K562 (cell line): ENCODE measurements at regions not wholly inside any gene's neighbourhood (a gene's known extent, or its start where the extent isn't known, plus 50 kb on each side); places are given as distances from the start of the nearest gene placed in this dataset.

ENCODE experiments used
- ATAC-seq: fragments of 200-7000 bp; cut with Tn5 transposase; 3 replicates; pipeline ENCODE4 v1.9.1; 2020; ENCODE audit warnings: moderate library complexity
- BruUV-seq: library from RNA; stranded (reverse); fragments of 400-500 nt; replicated peaks from 2 replicates; lab custom pipeline; 2021; lab: Mats Ljungman, UMichigan
- CTCF ChIA-PET: fragments of 300-600 bp; formaldehyde crosslinking; extraction: SDS; loops from one replicate; lab custom pipeline; 2021; ENCODE audit warnings: low intra/inter-chr PET ratio; lab: Yijun Ruan, JAX
- POLR2A ChIA-PET: fragments of 300-600, 350-650 bp; sonication (Branson Sonifier 250); formaldehyde crosslinking; extraction: SDS; loops from one replicate; lab custom pipeline; 2021; ENCODE audit warnings: antibody characterized with exemption, inconsistent platforms; lab: Yijun Ruan, JAX
- DNase-seq, 4 experiments: peaks; one replicate each; pipeline versions ENCODE4 v3.0.0 to v3.0.0-alpha.2; 2011 to 2018; ENCODE audit warnings: low spot score in 3 of 4, mixed read lengths in 3 of 4; ENCODE audit errors: extremely low read depth in 1 of 4
- FAIRE-seq: peaks from 2 replicates; lab custom pipeline; 2011; peaks lifted over from hg19 to GRCh38; lab: Jason Lieb, UNC
- H2AFZ ChIP-seq: 2 replicates; pipeline ENCODE4 v1.6.0; 2011; ENCODE audit warnings: low read depth, low read length, control low read depth, inconsistent platforms
- H3K27ac ChIP-seq: fragments of 200-600 bp; 3 replicates; pipeline ENCODE4 v1.8.0; 2011; ENCODE audit warnings: low read depth, mild to moderate bottlenecking, control low read depth, inconsistent platforms, low read length, moderate library complexity, mixed read lengths; ENCODE audit errors: extremely low read depth
- H3K27me3 ChIP-seq, 2 experiments: fragments of 300-600 bp in 1 of 2; 2 replicates in 1 of 2; 3 replicates in 1 of 2; pipeline versions ENCODE4 v1.6.0 to v1.8.0; 2011; ENCODE audit warnings: inconsistent platforms in 2 of 2, low read length in 2 of 2, mild to moderate bottlenecking in 1 of 2, mixed read lengths in 1 of 2, moderate library complexity in 1 of 2; ENCODE audit not compliant: control insufficient read depth in 2 of 2, insufficient read depth in 2 of 2
- H3K36me3 ChIP-seq: fragments of 300-600 bp; 3 replicates; pipeline ENCODE4 v1.8.0; 2011; ENCODE audit warnings: mild to moderate bottlenecking, low read length, inconsistent platforms; ENCODE audit not compliant: control insufficient read depth, insufficient read depth
- H3K4me1 ChIP-seq, 2 experiments: fragments of 200-600 bp in 1 of 2; replicated peaks in 1 of 2; 2 replicates in 1 of 2; 3 replicates in 1 of 2; pipeline versions ENCODE4 v1.5.1 to v1.8.0; 2011; ENCODE audit warnings: inconsistent platforms in 2 of 2, low read length in 2 of 2, mild to moderate bottlenecking in 1 of 2, mixed read lengths in 1 of 2, moderate library complexity in 1 of 2; ENCODE audit not compliant: control insufficient read depth in 2 of 2, insufficient read depth in 2 of 2
- H3K4me2 ChIP-seq: 2 replicates; pipeline ENCODE4 v1.6.1; 2011; ENCODE audit warnings: low read length, control low read depth, inconsistent platforms, mixed read lengths; ENCODE audit not compliant: insufficient read depth
- H3K4me3 ChIP-seq: fragments of 200-600 bp; sonication (generic), shearing (Covaris generic); 2 replicates; pipeline ENCODE4 v1.5.1; 2016; ENCODE audit warnings: control low read depth, inconsistent platforms
- H3K79me2 ChIP-seq: fragments of 200-600 bp; 3 replicates; pipeline ENCODE4 v1.8.0; 2011; ENCODE audit warnings: low read length, inconsistent platforms; ENCODE audit not compliant: control insufficient read depth, insufficient read depth
- H3K9ac ChIP-seq, 2 experiments: 2 replicates each; pipeline versions ENCODE4 v1.6.0 to v1.6.1; 2011; ENCODE audit warnings: low read depth in 2 of 2, low read length in 2 of 2, control low read depth in 1 of 2, inconsistent platforms in 1 of 2, mild to moderate bottlenecking in 1 of 2, mixed read lengths in 1 of 2; ENCODE audit not compliant: insufficient read depth in 1 of 2
- H3K9me1 ChIP-seq: one replicate; pipeline ENCODE4 v1.6.0; 2011; ENCODE audit warnings: inconsistent platforms, mild to moderate bottlenecking, low read length, moderate library complexity; ENCODE audit not compliant: control insufficient read depth, insufficient read depth
- H3K9me3 ChIP-seq: replicated peaks from 2 replicates; pipeline ENCODE4 v1.5.1; 2011; ENCODE audit warnings: low read depth, low read length, inconsistent platforms; ENCODE audit not compliant: control insufficient read depth, insufficient read depth
- H4K20me1 ChIP-seq: replicated peaks from 2 replicates; pipeline ENCODE4 v1.6.1; 2011; ENCODE audit warnings: low read length, inconsistent platforms, mixed read lengths; ENCODE audit not compliant: control insufficient read depth, insufficient read depth
- ATF7 ChIP-seq: fragments of 450-650 bp; IDR thresholded peaks from 2 replicates; pipeline ENCODE4 v1.7.1; 2014; ENCODE audit warnings: mild to moderate bottlenecking, moderate library complexity
- BRD4 ChIP-seq: fragments of 200-600 bp; sonication (generic); IDR thresholded peaks from 2 replicates; pipeline ENCODE4 v1.6.1; 2017; ENCODE audit warnings: inconsistent platforms
- GATAD2A ChIP-seq: fragments of 450-650 bp; IDR thresholded peaks from 2 replicates; pipeline ENCODE4 v1.6.1; 2017
- IFI16 ChIP-seq: fragments of 250-450 bp; sonication (Bioruptor Pico); IDR thresholded peaks from 2 replicates; pipeline ENCODE4 v2.1.2; 2022; ENCODE audit warnings: mild to moderate bottlenecking, inconsistent platforms
- KLF6 ChIP-seq: fragments of 250-450 bp; sonication (Bioruptor Pico); IDR thresholded peaks from 2 replicates; pipeline ENCODE4 v1.4.0; 2020; ENCODE audit warnings: mild to moderate bottlenecking, moderate library complexity, borderline replicate concordance
- PRMT5 ChIP-seq: sonication (generic); formaldehyde crosslinking; IDR thresholded peaks from 2 replicates; pipeline ENCODE4 v1.5.0; 2020; ENCODE audit warnings: missing genetic modification reagents
- RUNX1 ChIP-seq: sonication (generic); IDR thresholded peaks from 2 replicates; pipeline ENCODE4 v1.6.1; 2016; ENCODE audit warnings: antibody characterized with exemption, low read depth
- SAFB ChIP-seq: fragments of 200-400 bp; formaldehyde crosslinking; IDR thresholded peaks from 2 replicates; pipeline ENCODE4 v1.6.1; 2017; ENCODE audit warnings: low read depth, low read length, borderline replicate concordance
- SRSF9 ChIP-seq: fragments of 200-400 bp; formaldehyde crosslinking; IDR thresholded peaks from 2 replicates; pipeline ENCODE4 v1.6.1; 2017; ENCODE audit warnings: low read depth, low read length, borderline replicate concordance
- THRAP3 ChIP-seq: fragments of 450-650 bp; IDR thresholded peaks from 2 replicates; pipeline ENCODE4 v1.6.1; 2016; ENCODE audit warnings: mild to moderate bottlenecking, inconsistent platforms, borderline replicate concordance
- ZFPM2 ChIP-seq: fragments of 250-450 bp; sonication (Bioruptor Pico); IDR thresholded peaks from 2 replicates; pipeline ENCODE4 v1.5.1; 2022; ENCODE audit warnings: mild to moderate bottlenecking
- ZNF75A ChIP-seq: fragments of 450-650 bp; formaldehyde crosslinking; IDR thresholded peaks from 2 replicates; pipeline ENCODE4 v1.4.0; 2020; ENCODE audit warnings: mild to moderate bottlenecking
- WGBS: fragments of 100-300 bp; shearing (Covaris generic); methylation state at CpG from one replicate; pipeline ENCODE4 v1.1.6; 2016; ENCODE audit warnings: low coverage, mixed read lengths; ENCODE audit not compliant: insufficient coverage; ENCODE audit errors: missing lambda C conversion rate; 5-methylcytosine and 5-hydroxymethylcytosine counted together
- in situ Hi-C: fragments of 300-500 bp; cut with MboI; formaldehyde crosslinking; loops from 4 replicates; pipeline ENCODE4 v1.15.0; 2018; ENCODE audit warnings: inconsistent platforms, mixed read lengths
- intact Hi-C: fragments of 100-400 bp; cut with micrococcal nuclease; formaldehyde crosslinking; loops from 2 replicates; pipeline ENCODE4 v1.14.2; 2022
- TF ChIP-seq, protein P1 (sequence below): IDR thresholded peaks from 3 replicates; pipeline ENCODE4 v1.6.1; 2011; ENCODE audit warnings: borderline replicate concordance, mild to moderate bottlenecking, moderate library complexity; ENCODE audit not compliant: insufficient read length; ENCODE audit errors: extremely low read depth
- TF ChIP-seq, protein P2 (sequence below): sonication (generic); formaldehyde crosslinking; IDR thresholded peaks from 2 replicates; pipeline ENCODE4 v1.8.0; 2022; ENCODE audit warnings: missing genetic modification reagents, mild to moderate bottlenecking, moderate library complexity, borderline replicate concordance

DNA sequence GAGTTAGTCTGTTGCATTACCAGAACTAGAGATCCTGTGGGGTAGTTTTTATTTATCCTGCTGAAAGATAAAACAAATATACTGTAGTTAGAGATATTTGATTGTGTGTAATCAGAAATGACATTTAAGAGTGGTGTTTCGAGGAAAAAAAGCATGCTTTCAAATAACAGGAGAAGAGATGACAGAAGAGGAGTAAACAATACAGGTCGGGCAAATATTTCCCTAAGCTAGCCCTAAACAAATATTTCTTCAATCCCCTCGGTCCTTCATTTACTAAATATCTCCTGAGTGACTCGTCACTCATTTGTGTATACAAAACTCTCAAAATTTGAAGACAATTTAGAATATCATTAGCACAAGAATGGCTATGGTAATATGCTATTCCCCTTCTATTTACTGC lies 219.7 kb upstream of the FERD3L start:
- no TSS peak for BruUV-seq
- no peak overlapping the region for H3K27ac ChIP-seq
- no peak overlapping the region for H3K9ac ChIP-seq
- no peaks in the 10 kb centered on the region for H3K36me3 ChIP-seq
- no peaks in the 10 kb centered on the region for H3K9me1 ChIP-seq
- TF ChIP-seq GATAD2A = no peak
- TF ChIP-seq ZNF75A (CRISPR knock-in tag) = no peak
- no peak for TF ChIP-seq KLF6 (CRISPR knock-in tag)
- TF ChIP-seq IFI16 (CRISPR knock-in tag) = no peak
- TF ChIP-seq, protein P1, sequence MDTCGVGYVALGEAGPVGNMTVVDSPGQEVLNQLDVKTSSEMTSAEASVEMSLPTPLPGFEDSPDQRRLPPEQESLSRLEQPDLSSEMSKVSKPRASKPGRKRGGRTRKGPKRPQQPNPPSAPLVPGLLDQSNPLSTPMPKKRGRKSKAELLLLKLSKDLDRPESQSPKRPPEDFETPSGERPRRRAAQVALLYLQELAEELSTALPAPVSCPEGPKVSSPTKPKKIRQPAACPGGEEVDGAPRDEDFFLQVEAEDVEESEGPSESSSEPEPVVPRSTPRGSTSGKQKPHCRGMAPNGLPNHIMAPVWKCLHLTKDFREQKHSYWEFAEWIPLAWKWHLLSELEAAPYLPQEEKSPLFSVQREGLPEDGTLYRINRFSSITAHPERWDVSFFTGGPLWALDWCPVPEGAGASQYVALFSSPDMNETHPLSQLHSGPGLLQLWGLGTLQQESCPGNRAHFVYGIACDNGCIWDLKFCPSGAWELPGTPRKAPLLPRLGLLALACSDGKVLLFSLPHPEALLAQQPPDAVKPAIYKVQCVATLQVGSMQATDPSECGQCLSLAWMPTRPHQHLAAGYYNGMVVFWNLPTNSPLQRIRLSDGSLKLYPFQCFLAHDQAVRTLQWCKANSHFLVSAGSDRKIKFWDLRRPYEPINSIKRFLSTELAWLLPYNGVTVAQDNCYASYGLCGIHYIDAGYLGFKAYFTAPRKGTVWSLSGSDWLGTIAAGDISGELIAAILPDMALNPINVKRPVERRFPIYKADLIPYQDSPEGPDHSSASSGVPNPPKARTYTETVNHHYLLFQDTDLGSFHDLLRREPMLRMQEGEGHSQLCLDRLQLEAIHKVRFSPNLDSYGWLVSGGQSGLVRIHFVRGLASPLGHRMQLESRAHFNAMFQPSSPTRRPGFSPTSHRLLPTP = no peak
- no peak for TF ChIP-seq SAFB
- no peak for TF ChIP-seq ZFPM2 (CRISPR knock-in tag)
- no peak for TF ChIP-seq ATF7
- no peak for TF ChIP-seq RUNX1
- TF ChIP-seq PRMT5 (CRISPR knock-in tag) = no peak
- TF ChIP-seq BRD4 = no peak
- no peak for TF ChIP-seq SRSF9
- TF ChIP-seq, protein P2, sequence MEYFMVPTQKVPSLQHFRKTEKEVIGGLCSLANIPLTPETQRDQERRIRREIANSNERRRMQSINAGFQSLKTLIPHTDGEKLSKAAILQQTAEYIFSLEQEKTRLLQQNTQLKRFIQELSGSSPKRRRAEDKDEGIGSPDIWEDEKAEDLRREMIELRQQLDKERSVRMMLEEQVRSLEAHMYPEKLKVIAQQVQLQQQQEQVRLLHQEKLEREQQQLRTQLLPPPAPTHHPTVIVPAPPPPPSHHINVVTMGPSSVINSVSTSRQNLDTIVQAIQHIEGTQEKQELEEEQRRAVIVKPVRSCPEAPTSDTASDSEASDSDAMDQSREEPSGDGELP = no peak
- no peak for TF ChIP-seq THRAP3
- H2AFZ ChIP-seq = no peak overlapping the region
- POLR2A ChIA-PET = no interaction called here
- H4K20me1 ChIP-seq = no peaks in the 10 kb centered on the region
- no peaks in the 10 kb centered on the region for H3K27me3 ChIP-seq
- intact Hi-C loops (no loop called here), in situ Hi-C loops (no loop called here)
- no peak overlapping the region for H3K4me2 ChIP-seq
- ATAC-seq (no peak), FAIRE-seq (no peak), DNase-seq (no peak)
- H3K4me1 ChIP-seq = no peaks in the 10 kb centered on the region
- no peaks in the 10 kb centered on the region for H3K9me3 ChIP-seq
- 0% methylated on average over 4 of the region's 4 CpGs for WGBS
- H3K79me2 ChIP-seq = no peaks in the 10 kb centered on the region
- H3K4me3 ChIP-seq = no peak overlapping the region
- CTCF ChIA-PET = no interaction called here
